Cardiac fibroblast (primary cell): ENCODE measurements at regions not wholly inside any gene's neighbourhood (a gene's known extent, or its start where the extent isn't known, plus 50 kb on each side); places are given as distances from the start of the nearest gene placed in this dataset.

Experiments
- DNase-seq, 2 donors: peaks; one replicate each; pipeline versions ENCODE4 v3.0.0 to v3.0.0-alpha.2; 2010; ENCODE audit warnings: low read depth in 2 of 2
- H3K4me3 ChIP-seq, 2 donors: replicated peaks in 1 of 2; 1 replicate in 1 of 2; 2 replicates in 1 of 2; pipeline ENCODE4 v1.5.1; 2011; ENCODE audit warnings: low read depth in 2 of 2, low read length in 2 of 2, mild to moderate bottlenecking in 2 of 2, moderate library complexity in 1 of 2
- TF ChIP-seq, protein P1 (sequence below): IDR thresholded peaks from one replicate; pipeline ENCODE4 v1.5.1; 2011; ENCODE audit warnings: low read depth, mild to moderate bottlenecking, low read length, inconsistent platforms

GRCh38 chr18:11249391-11249790, 100.0 kb upstream of the PIEZO2 start:
- TF ChIP-seq, protein P1, sequence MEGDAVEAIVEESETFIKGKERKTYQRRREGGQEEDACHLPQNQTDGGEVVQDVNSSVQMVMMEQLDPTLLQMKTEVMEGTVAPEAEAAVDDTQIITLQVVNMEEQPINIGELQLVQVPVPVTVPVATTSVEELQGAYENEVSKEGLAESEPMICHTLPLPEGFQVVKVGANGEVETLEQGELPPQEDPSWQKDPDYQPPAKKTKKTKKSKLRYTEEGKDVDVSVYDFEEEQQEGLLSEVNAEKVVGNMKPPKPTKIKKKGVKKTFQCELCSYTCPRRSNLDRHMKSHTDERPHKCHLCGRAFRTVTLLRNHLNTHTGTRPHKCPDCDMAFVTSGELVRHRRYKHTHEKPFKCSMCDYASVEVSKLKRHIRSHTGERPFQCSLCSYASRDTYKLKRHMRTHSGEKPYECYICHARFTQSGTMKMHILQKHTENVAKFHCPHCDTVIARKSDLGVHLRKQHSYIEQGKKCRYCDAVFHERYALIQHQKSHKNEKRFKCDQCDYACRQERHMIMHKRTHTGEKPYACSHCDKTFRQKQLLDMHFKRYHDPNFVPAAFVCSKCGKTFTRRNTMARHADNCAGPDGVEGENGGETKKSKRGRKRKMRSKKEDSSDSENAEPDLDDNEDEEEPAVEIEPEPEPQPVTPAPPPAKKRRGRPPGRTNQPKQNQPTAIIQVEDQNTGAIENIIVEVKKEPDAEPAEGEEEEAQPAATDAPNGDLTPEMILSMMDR: no peak

DNA sequence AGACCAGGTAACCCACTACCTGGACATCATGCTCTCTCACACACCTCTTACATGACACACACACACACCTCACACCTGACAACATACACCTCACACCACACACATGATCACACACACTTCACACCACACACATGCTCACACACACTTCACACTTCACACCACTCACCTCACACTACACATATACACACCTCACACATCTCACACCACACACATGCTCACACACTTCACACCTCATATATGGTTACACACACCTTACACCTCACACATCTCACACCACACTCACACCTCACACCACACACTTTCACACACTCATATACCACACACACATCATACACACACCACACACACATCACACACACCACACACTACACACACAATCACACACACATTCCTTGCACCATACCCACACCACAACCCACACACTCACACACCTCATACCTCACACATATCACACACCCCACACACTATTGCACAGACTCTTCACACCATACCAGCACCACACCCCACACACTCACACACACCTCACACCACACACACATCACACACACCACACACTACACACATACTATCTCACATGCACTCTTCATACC, 98.1 kb upstream of the PIEZO2 start:
- no peak overlapping the region for H3K4me3 ChIP-seq
- DNase-seq: no peak
- TF ChIP-seq, protein P1: no peak

More at GRCh38 chr18:11249391-11249790, 100.0 kb upstream of the PIEZO2 start:
- H3K4me3 ChIP-seq: no peak overlapping the region
- DNase-seq: no peak

- TF ChIP-seq, protein P1: no peak
- H3K4me3 ChIP-seq: no peak overlapping the region
- peak in 1 of 2 donors; percentile 25 for DNase-seq
Observed at GRCh38 chr18:11246495-11247300, 97.3 kb upstream of the PIEZO2 start.

DNA sequence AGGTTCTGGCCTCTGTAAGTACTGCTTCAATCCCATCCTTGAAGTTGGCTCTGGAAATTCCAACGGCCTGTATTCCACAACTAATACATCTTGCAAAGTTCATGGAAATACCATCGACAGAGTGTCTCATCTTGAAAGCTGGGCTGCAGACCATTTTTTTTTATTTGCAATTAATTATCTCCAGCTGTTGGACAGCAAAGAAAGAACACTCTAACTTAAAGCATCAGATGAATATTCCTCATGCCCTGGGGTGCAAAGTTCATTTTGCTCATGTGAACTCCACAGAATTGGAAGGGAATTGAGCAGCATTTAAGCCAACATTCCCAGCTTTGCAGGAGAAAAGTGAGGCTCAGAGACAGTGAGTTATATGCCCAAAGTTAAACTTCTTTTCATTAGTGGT, 96.5 kb upstream of the PIEZO2 start:
- no peak for DNase-seq
- no peak overlapping the region for H3K4me3 ChIP-seq
- TF ChIP-seq, protein P1: no peak

DNA sequence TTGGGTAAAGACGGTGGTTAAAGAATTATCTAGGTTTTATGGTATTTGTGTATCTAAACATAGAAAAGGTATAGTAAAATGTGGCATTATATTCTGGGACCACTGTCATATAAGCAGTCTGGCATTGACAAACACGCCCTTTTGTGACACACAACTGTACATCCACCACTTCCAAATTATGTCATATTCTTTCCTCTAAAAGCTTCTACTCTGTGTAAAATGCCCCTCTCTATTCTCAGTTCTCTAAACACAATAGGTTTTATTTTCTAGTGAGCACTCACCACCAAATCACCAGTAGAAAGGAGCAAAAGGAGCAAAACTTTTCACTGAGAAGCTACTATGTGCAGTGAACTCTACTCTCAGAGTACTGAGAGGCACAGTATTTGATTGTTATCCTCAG, 88.1 kb upstream of the PIEZO2 start:
- no peak for DNase-seq
- no peak overlapping the region for H3K4me3 ChIP-seq
- TF ChIP-seq, protein P1: no peak

- no peak for DNase-seq
- TF ChIP-seq, protein P1: no peak
- H3K4me3 ChIP-seq: no peak overlapping the region
Observed at GRCh38 chr18:11237066-11237465, 87.7 kb upstream of the PIEZO2 start.

DNA sequence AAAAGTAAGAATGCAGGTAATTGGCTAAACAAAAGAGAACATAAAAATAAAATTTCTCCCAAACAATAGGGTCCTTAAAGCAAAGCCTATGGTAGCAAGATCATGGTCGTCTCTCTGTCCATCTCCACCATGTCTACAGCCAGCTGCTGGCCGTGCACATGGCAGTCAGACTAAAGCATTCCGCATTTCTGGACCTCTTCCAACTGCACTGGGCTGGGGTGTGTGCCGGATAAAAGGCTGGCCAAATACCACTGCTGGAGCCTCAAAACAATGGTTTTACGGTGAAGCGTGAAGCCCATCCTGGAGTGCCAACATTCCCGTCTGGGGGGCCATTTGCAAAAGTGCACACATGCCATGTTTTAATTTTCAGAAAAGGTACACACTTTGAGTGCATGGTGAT, 74.8 kb upstream of the PIEZO2 start:
- no peak for DNase-seq
- H3K4me3 ChIP-seq: no peak overlapping the region
- TF ChIP-seq, protein P1: no peak
